Smooth muscle cell (in vitro differentiated cells): ENCODE measurements at regions not wholly inside any gene's neighbourhood (a gene's known extent, or its start where the extent isn't known, plus 50 kb on each side); places are given as distances from the start of the nearest gene placed in this dataset.

Experiments used
- DNase-seq: peaks from one replicate; lab custom pipeline; 2025; ENCODE audit not compliant: unreplicated experiment; lab: John Stamatoyannopoulos, UW
- H2AFZ ChIP-seq: fragments of 200-600 bp; sonication (generic); 2 replicates; pipeline ENCODE4 v1.6.0; 2016; ENCODE audit warnings: antibody characterized with exemption, low read depth, mild to moderate bottlenecking
- H3F3A ChIP-seq: fragments of 200-600 bp; sonication (generic); 2 replicates; pipeline ENCODE4 v1.6.0; 2017; ENCODE audit warnings: antibody characterized with exemption, low read depth
- H3K27ac ChIP-seq: fragments of 200-600 bp; sonication (generic); 2 replicates; pipeline ENCODE4 v1.5.1; 2016; ENCODE audit warnings: low read depth, mild to moderate bottlenecking
- H3K27me3 ChIP-seq: fragments of 200-600 bp; sonication (generic); 2 replicates; pipeline ENCODE4 v1.6.1; 2016; ENCODE audit warnings: low read depth, mild to moderate bottlenecking
- H3K36me3 ChIP-seq: fragments of 200-600 bp; sonication (generic); 2 replicates; pipeline ENCODE4 v1.5.1; 2016; ENCODE audit warnings: low read depth
- H3K4me1 ChIP-seq: fragments of 200-600 bp; sonication (generic); 2 replicates; pipeline ENCODE4 v1.5.1; 2016; ENCODE audit warnings: low read depth
- H3K4me2 ChIP-seq: fragments of 200-600 bp; sonication (generic); 2 replicates; pipeline ENCODE4 v1.6.0; 2016; ENCODE audit warnings: mild to moderate bottlenecking
- H3K4me3 ChIP-seq: fragments of 200-600 bp; sonication (generic); 2 replicates; pipeline ENCODE4 v1.5.1; 2016; ENCODE audit warnings: mild to moderate bottlenecking
- H3K79me2 ChIP-seq: fragments of 200-600 bp; sonication (generic); 2 replicates; pipeline ENCODE4 v1.6.0; 2016; ENCODE audit warnings: low read depth, mild to moderate bottlenecking
- H3K9ac ChIP-seq: fragments of 200-600 bp; sonication (generic); 2 replicates; pipeline ENCODE4 v1.6.0; 2016; ENCODE audit warnings: low read depth
- H3K9me3 ChIP-seq: fragments of 200-600 bp; sonication (generic); replicated peaks from 2 replicates; pipeline ENCODE4 v1.5.1; 2016; ENCODE audit warnings: low read depth
- H4K20me1 ChIP-seq: fragments of 200-600 bp; sonication (generic); 2 replicates; pipeline ENCODE4 v1.6.0; 2016; ENCODE audit warnings: low read depth
- CTCF ChIP-seq: fragments of 200-600 bp; sonication (generic); IDR thresholded peaks from 2 replicates; pipeline ENCODE4 v1.5.1; 2017; ENCODE audit warnings: borderline replicate concordance, mild to moderate bottlenecking, antibody characterized with exemption; ENCODE audit not compliant: insufficient read depth, poor library complexity, severe bottlenecking
- WGBS: methylation state at CpG from one replicate; pipeline ENCODE4 v1.1.7; 2016; ENCODE audit warnings: low lambda C conversion rate; 5-methylcytosine and 5-hydroxymethylcytosine counted together

DNA sequence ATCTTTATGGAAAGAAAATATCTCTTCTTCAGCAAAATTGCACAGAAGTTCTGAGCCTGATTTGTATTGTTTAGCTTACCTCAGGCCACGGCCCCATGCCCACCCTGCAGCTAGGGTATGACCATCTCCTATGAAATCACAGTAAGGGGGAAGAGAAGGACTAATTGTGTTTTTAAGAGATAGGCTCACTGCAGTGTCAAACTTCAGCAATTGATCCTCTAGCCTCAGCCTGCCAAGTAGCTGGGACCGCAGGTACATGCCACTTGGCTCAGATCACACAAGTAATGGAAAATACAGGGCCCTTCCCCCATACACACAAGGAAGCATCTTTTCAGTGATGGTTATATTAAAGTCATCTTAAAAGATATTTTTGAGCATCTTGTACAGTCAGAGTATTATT, 60.0 kb downstream of the DMAC1 start:
- Histone ChIP-seq H2AFZ (no peak overlapping the region), H3K4me3 (no peak overlapping the region), H3K27me3 (no peaks in the 10 kb centered on the region), H3K9ac (no peak overlapping the region), H4K20me1 (no peaks in the 10 kb centered on the region), H3K79me2 (no peaks in the 10 kb centered on the region), H3K4me1 (peaks cover 11% of the 10 kb centered on the region), H3K36me3 (no peaks in the 10 kb centered on the region), H3K9me3 (no peaks in the 10 kb centered on the region), H3K4me2 (no peak overlapping the region), H3F3A (no peaks in the 10 kb centered on the region), H3K27ac (no peak overlapping the region)
- 95% methylated on average over 2 of the region's 2 CpGs for WGBS
- no peak for DNase-seq
- TF ChIP-seq CTCF: no peak

- H3F3A ChIP-seq: no peaks in the 10 kb centered on the region
- H4K20me1 ChIP-seq: no peaks in the 10 kb centered on the region
- no peaks in the 10 kb centered on the region for H3K79me2 ChIP-seq
- no peaks in the 10 kb centered on the region for H3K36me3 ChIP-seq
- no peaks in the 10 kb centered on the region for H3K27me3 ChIP-seq
- H3K9me3 ChIP-seq: no peaks in the 10 kb centered on the region
- no peak for DNase-seq
- no peak for TF ChIP-seq CTCF
- no peak overlapping the region for H3K4me2 ChIP-seq
- WGBS: 93% methylated on average over 2 of the region's 2 CpGs
- H3K27ac ChIP-seq: no peak overlapping the region
- no peak overlapping the region for H2AFZ ChIP-seq
- no peak overlapping the region for H3K9ac ChIP-seq
- H3K4me3 ChIP-seq: no peak overlapping the region
- peaks cover 11% of the 10 kb centered on the region for H3K4me1 ChIP-seq
Observed at GRCh38 chr9:7735311-7735710, 64.3 kb downstream of the DMAC1 start.

DNA sequence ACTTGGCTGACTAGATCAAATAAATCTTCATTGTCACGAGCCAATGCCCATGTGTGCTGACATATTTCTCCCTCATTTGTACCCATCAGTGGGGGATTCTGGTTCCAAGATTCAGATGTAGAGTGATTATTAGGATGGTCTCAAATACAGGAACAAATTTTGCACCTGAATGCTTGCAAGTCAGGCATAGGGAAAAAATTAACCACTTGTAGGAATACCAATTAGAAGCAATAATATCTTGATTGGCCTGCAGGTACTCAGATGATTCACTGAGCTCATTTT, 69.5 kb downstream of the DMAC1 start:
- 79% methylated on average over 1 of the region's 1 CpG for WGBS
- Histone ChIP-seq H3K79me2 (no peaks in the 10 kb centered on the region), H3K27ac (no peak overlapping the region), H3K4me3 (no peak overlapping the region), H3K27me3 (no peaks in the 10 kb centered on the region), H3K9ac (no peak overlapping the region), H4K20me1 (no peaks in the 10 kb centered on the region), H3F3A (no peaks in the 10 kb centered on the region), H3K9me3 (no peaks in the 10 kb centered on the region), H3K4me2 (no peak overlapping the region), H3K36me3 (no peaks in the 10 kb centered on the region), H2AFZ (no peak overlapping the region), H3K4me1 (peaks cover 4% of the 10 kb centered on the region)
- DNase-seq: no peak
- TF ChIP-seq CTCF: no peak

DNA sequence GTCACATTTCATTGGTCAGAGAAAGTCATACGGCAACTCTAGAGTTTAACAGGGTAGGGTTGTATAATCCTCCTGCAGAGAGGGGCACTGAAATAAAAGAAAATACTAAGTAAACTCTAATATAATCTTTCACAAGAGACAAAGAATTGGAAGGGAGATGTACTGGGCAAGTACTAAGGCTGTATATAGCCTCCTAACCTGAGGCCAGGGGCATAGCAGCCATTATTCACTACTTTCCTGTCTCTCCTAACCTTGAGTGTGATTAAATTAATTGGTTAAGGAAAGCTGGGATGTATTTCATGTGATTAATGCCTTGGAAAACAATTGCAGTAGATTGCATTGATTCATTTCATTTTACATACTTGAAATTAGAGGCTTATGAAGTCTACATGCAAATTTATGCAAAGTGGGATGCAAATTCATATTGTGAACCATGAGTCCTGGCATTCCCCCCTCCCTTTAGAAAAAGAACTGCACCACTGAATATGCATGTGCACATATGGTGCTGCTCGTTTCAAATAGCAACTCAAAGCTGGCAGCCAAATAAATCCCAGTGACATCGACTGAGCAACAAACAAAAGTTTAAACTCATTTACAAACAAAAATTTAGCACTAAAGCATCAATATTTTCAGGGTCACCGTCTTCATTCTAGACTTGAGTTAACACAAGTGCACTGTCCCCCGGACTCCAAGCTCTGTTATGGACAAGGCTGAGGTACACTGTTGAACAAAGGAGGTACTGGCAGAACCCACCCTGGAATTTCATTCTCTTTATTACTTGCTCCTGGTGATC, 70.0 kb downstream of the DMAC1 start:
- Histone ChIP-seq H3K36me3 (no peaks in the 10 kb centered on the region), H3F3A (no peaks in the 10 kb centered on the region), H3K27ac (no peak overlapping the region), H3K4me2 (no peak overlapping the region), H3K27me3 (no peaks in the 10 kb centered on the region), H2AFZ (no peak overlapping the region), H4K20me1 (no peaks in the 10 kb centered on the region), H3K9me3 (no peaks in the 10 kb centered on the region), H3K9ac (no peak overlapping the region), H3K79me2 (no peaks in the 10 kb centered on the region), H3K4me3 (no peak overlapping the region), H3K4me1 (no peaks in the 10 kb centered on the region)
- no peak for TF ChIP-seq CTCF
- WGBS: 89% methylated on average over 5 of the region's 5 CpGs
- DNase-seq: no peak
